ENCODE measurements at regions not wholly inside any gene's neighbourhood (a gene's known extent, or its start where the extent isn't known, plus 50 kb on each side); places are given as distances from the start of the nearest gene placed in this dataset.
A peak's percentile ranks its signal among the peaks of the same experiment; 100 is the strongest.

GRCh38 chr12:20250761-20251160 is 117.6 kb upstream of the PDE3A start:
- no peak for DNase-seq (ENCODE audit: low read depth, low spot score)

- peak; percentile 13 for DNase-seq (ENCODE audit: low read depth, low spot score)
Observed at GRCh38 chr12:20257311-20257710, 111.0 kb upstream of the PDE3A start.

- no peak for DNase-seq (ENCODE audit: low read depth, low spot score)
Observed at GRCh38 chr12:20259786-20260185, 108.6 kb upstream of the PDE3A start.

- DNase-seq (ENCODE audit: low read depth, low spot score): no peak
Observed at GRCh38 chr12:20260851-20261250, 107.5 kb upstream of the PDE3A start.

GRCh38 chr12:20262119-20262518 is 106.2 kb upstream of the PDE3A start:
- no peak for DNase-seq (ENCODE audit: low read depth, low spot score)

GRCh38 chr12:20264026-20264425 is 104.3 kb upstream of the PDE3A start:
- DNase-seq (ENCODE audit: low read depth, low spot score): no peak

- DNase-seq (ENCODE audit: low read depth, low spot score): peak; percentile 33
Observed at GRCh38 chr12:20264608-20265114, 103.7 kb upstream of the PDE3A start.

- peak; percentile 27 for DNase-seq (ENCODE audit: low read depth, low spot score)
Observed at GRCh38 chr12:20268121-20268732, 100.1 kb upstream of the PDE3A start.

GRCh38 chr12:20268771-20269170 is 99.6 kb upstream of the PDE3A start:
- DNase-seq (ENCODE audit: low read depth, low spot score): no peak

- DNase-seq (ENCODE audit: low read depth, low spot score): no peak
Observed at GRCh38 chr12:20269337-20270067, 98.8 kb upstream of the PDE3A start.

GRCh38 chr12:20270557-20270956 is 97.8 kb upstream of the PDE3A start:
- DNase-seq (ENCODE audit: low read depth, low spot score): no peak

GRCh38 chr12:20272161-20272560 is 96.2 kb upstream of the PDE3A start:
- no peak for DNase-seq (ENCODE audit: low read depth, low spot score)

- DNase-seq (ENCODE audit: low read depth, low spot score): no peak
Observed at GRCh38 chr12:20272801-20273200, 95.5 kb upstream of the PDE3A start.

GRCh38 chr12:20274008-20274407 is 94.3 kb upstream of the PDE3A start:
- DNase-seq (ENCODE audit: low read depth, low spot score): no peak

- no peak for DNase-seq (ENCODE audit: low read depth, low spot score)
Observed at GRCh38 chr12:20278276-20278675, 90.1 kb upstream of the PDE3A start.

- no peak for DNase-seq (ENCODE audit: low read depth, low spot score)
Observed at GRCh38 chr12:20280515-20280914, 87.8 kb upstream of the PDE3A start.

- DNase-seq (ENCODE audit: low read depth, low spot score): no peak
Observed at GRCh38 chr12:20282401-20282800, 85.9 kb upstream of the PDE3A start.

- no peak for DNase-seq (ENCODE audit: low read depth, low spot score)
Observed at GRCh38 chr12:20283482-20283881, 84.9 kb upstream of the PDE3A start.

GRCh38 chr12:20289520-20289919 is 78.8 kb upstream of the PDE3A start:
- no peak for DNase-seq (ENCODE audit: low read depth, low spot score)

GRCh38 chr12:20300457-20300856 is 67.9 kb upstream of the PDE3A start:
- no peak for DNase-seq (ENCODE audit: low read depth, low spot score)

GRCh38 chr12:20305470-20305869 is 62.9 kb upstream of the PDE3A start:
- DNase-seq (ENCODE audit: low read depth, low spot score): no peak

- DNase-seq (ENCODE audit: low read depth, low spot score): no peak
Observed at GRCh38 chr12:20309504-20310148, 58.7 kb upstream of the PDE3A start.

- no peak for DNase-seq (ENCODE audit: low read depth, low spot score)
Observed at GRCh38 chr12:20314328-20314727, 54.0 kb upstream of the PDE3A start.
